CD14-positive monocyte (primary cell): ENCODE measurements at regions not wholly inside any gene's neighbourhood (a gene's known extent, or its start where the extent isn't known, plus 50 kb on each side); places are given as distances from the start of the nearest gene placed in this dataset.

ENCODE experiments used
- DNase-seq, 3 donors: peaks; one replicate each; pipeline ENCODE4 v3.0.0-alpha.2; 2011 to 2022
- H2AFZ ChIP-seq: 2 replicates; pipeline ENCODE4 v1.6.0; 2012; ENCODE audit warnings: mild to moderate bottlenecking, low read depth, low read length, inconsistent platforms; ENCODE audit not compliant: insufficient read depth, poor library complexity, severe bottlenecking
- H3K27ac ChIP-seq, 2 donors: 1 replicate in 1 of 2; 2 replicates in 1 of 2; pipeline ENCODE4 v1.5.1; 2012 to 2013; ENCODE audit warnings: low read length in 2 of 2, control low read depth in 1 of 2, inconsistent platforms in 1 of 2, low read depth in 1 of 2, mild to moderate bottlenecking in 1 of 2
- H3K27me3 ChIP-seq, 2 donors: one replicate each; pipeline versions ENCODE4 v1.6.0 to v1.6.1; 2011 to 2013; ENCODE audit warnings: low read length in 2 of 2; ENCODE audit not compliant: control insufficient read depth in 2 of 2, insufficient read depth in 2 of 2
- H3K36me3 ChIP-seq, 2 donors: replicated peaks in 1 of 2; 1 replicate in 1 of 2; 2 replicates in 1 of 2; pipeline versions ENCODE4 v1.5.1 to v1.6.1; 2012 to 2013; ENCODE audit warnings: low read length in 2 of 2, control low read depth in 1 of 2, inconsistent platforms in 1 of 2, mild to moderate bottlenecking in 1 of 2; ENCODE audit not compliant: insufficient read depth in 2 of 2, control insufficient read depth in 1 of 2
- H3K4me1 ChIP-seq, 2 donors: 1 replicate in 1 of 2; 2 replicates in 1 of 2; pipeline versions ENCODE4 v1.5.1 to v1.6.1; 2012 to 2013; ENCODE audit warnings: low read length in 2 of 2, control low read depth in 1 of 2, inconsistent platforms in 1 of 2, mild to moderate bottlenecking in 1 of 2, moderate library complexity in 1 of 2; ENCODE audit not compliant: insufficient read depth in 2 of 2, control insufficient read depth in 1 of 2
- H3K4me2 ChIP-seq: replicated peaks from 2 replicates; pipeline ENCODE3; 2012; ENCODE audit warnings: low read length, moderate library complexity, mild to moderate bottlenecking; ENCODE audit not compliant: poor library complexity, severe bottlenecking; ENCODE audit errors: extremely low read depth
- H3K4me3 ChIP-seq, 3 experiments: fragments of 200-600 bp in 1 of 3; sonication (generic) in 1 of 3; replicated peaks in 1 of 3; 1 replicate in 2 of 3; 2 replicates in 1 of 3; pipeline ENCODE4 v1.5.1; 2011 to 2013; ENCODE audit warnings: low read length in 3 of 3, mild to moderate bottlenecking in 3 of 3, control low read depth in 2 of 3, low read depth in 2 of 3, inconsistent platforms in 1 of 3, moderate library complexity in 1 of 3
- H3K79me2 ChIP-seq: 2 replicates; pipeline ENCODE4 v1.6.0; 2012; ENCODE audit warnings: mild to moderate bottlenecking, control low read depth, inconsistent platforms, low read length, moderate library complexity; ENCODE audit not compliant: insufficient read depth
- H3K9ac ChIP-seq: 2 replicates; pipeline ENCODE4 v1.6.0; 2017; ENCODE audit warnings: low read length, mild to moderate bottlenecking; ENCODE audit not compliant: insufficient read depth, poor library complexity, severe bottlenecking
- H3K9me3 ChIP-seq, 2 donors: replicated peaks in 1 of 2; 1 replicate in 1 of 2; 2 replicates in 1 of 2; pipeline versions ENCODE4 v1.5.1 to v1.6.1; 2012 to 2013; ENCODE audit warnings: low read length in 2 of 2, control low read depth in 1 of 2; ENCODE audit not compliant: control insufficient read depth in 1 of 2, insufficient read depth in 1 of 2
- H4K20me1 ChIP-seq: 2 replicates; pipeline ENCODE4 v1.6.0; 2012; ENCODE audit warnings: mild to moderate bottlenecking, low read length, control low read depth, moderate library complexity; ENCODE audit not compliant: insufficient read depth
- H3K27ac Mint-ChIP-seq, 7 donors: one replicate each; pipeline ENCODE4 v1.8.0; 2020; ENCODE audit warnings: mild to moderate bottlenecking in 7 of 7, mixed read lengths in 7 of 7, moderate library complexity in 6 of 7, inconsistent platforms in 2 of 7
- H3K27me3 Mint-ChIP-seq, 3 donors: one replicate each; pipeline ENCODE4 v1.8.0; 2021 to 2022; ENCODE audit warnings: low read depth in 3 of 3, mild to moderate bottlenecking in 3 of 3, mixed read lengths in 3 of 3, moderate library complexity in 3 of 3, inconsistent platforms in 1 of 3
- H3K36me3 Mint-ChIP-seq, 2 donors: one replicate each; pipeline ENCODE4 v1.8.0; 2020; ENCODE audit warnings: mixed read lengths in 2 of 2, inconsistent platforms in 1 of 2, mild to moderate bottlenecking in 1 of 2
- H3K4me1 Mint-ChIP-seq: one replicate; pipeline ENCODE4 v1.8.0; 2020; ENCODE audit warnings: mild to moderate bottlenecking, mixed read lengths
- H3K4me3 Mint-ChIP-seq, 2 donors: one replicate each; pipeline ENCODE4 v1.8.0; 2020; ENCODE audit warnings: mild to moderate bottlenecking in 2 of 2, mixed read lengths in 2 of 2, moderate library complexity in 1 of 2
- H3K9me3 Mint-ChIP-seq, 7 donors: one replicate each; pipeline ENCODE4 v1.8.0; 2020 to 2022; ENCODE audit warnings: mixed read lengths in 7 of 7, mild to moderate bottlenecking in 6 of 7, moderate library complexity in 6 of 7, inconsistent platforms in 2 of 7
- CTCF ChIP-seq: fragments of 200-600 bp; IDR thresholded peaks from one replicate; pipeline ENCODE4 v1.8.0; 2022; ENCODE audit warnings: antibody characterized with exemption, mild to moderate bottlenecking
- WGBS: methylation state at CpG from one replicate; pipeline ENCODE4 v1.1.5; 2013; ENCODE audit warnings: missing lambda C conversion rate; ENCODE audit not compliant: insufficient coverage; 5-methylcytosine and 5-hydroxymethylcytosine counted together
- intact Hi-C, 2 donors: fragments of 100-400 bp; cut with micrococcal nuclease; formaldehyde crosslinking; loops; one replicate each; pipeline versions ENCODE4 v1.15.0 to v1.15.1; 2023

DNA sequence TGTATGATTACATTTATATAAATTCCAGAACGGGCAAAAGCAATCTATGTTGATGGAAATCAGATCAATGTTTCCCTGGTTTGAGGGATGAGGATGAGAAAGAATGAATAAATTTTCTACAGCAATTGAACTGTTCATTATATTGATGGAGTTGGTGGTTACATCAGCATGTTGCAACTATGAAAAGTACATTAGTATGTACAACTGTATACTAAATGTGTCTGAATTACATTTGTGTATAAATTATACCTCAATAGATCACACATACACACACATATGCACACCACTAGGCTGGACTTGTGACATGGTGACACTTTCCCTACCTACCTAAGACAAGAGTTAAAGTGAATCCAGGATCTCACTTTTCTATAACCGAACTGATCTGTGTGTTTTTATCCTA lies 608.0 kb downstream of the CDH11 start:
- no CpG with 5 or more reads among the region's 2 CpGs for WGBS
- TF ChIP-seq CTCF = no peak
- Histone ChIP-seq H4K20me1 (no peaks in the 10 kb centered on the region), H3K27me3 (no peaks in the 10 kb centered on the region), H3K79me2 (no peaks in the 10 kb centered on the region), H3K4me3 (no peak overlapping the region), H3K27ac (no peak overlapping the region), H2AFZ (no peak overlapping the region), H3K36me3 (no peaks in the 10 kb centered on the region), H3K4me2 (no peak overlapping the region), H3K4me1 (no peaks in the 10 kb centered on the region), H3K9me3 (peaks cover 0 to 10% of the 10 kb centered on the region in 2 donors), H3K9ac (no peak overlapping the region)
- Mint-ChIP-seq H3K4me1 (no peaks in the 10 kb centered on the region), H3K36me3 (no peaks in the 10 kb centered on the region), H3K4me3 (no peak overlapping the region), H3K27me3 (peaks cover 0 to 2% (median 0%) of the 10 kb centered on the region in 3 donors), H3K27ac (no peak overlapping the region), H3K9me3 (peaks cover 0 to 7% (median 2%) of the 10 kb centered on the region in 7 donors)
- intact Hi-C loops = no loop called here
- no peak for DNase-seq

DNA sequence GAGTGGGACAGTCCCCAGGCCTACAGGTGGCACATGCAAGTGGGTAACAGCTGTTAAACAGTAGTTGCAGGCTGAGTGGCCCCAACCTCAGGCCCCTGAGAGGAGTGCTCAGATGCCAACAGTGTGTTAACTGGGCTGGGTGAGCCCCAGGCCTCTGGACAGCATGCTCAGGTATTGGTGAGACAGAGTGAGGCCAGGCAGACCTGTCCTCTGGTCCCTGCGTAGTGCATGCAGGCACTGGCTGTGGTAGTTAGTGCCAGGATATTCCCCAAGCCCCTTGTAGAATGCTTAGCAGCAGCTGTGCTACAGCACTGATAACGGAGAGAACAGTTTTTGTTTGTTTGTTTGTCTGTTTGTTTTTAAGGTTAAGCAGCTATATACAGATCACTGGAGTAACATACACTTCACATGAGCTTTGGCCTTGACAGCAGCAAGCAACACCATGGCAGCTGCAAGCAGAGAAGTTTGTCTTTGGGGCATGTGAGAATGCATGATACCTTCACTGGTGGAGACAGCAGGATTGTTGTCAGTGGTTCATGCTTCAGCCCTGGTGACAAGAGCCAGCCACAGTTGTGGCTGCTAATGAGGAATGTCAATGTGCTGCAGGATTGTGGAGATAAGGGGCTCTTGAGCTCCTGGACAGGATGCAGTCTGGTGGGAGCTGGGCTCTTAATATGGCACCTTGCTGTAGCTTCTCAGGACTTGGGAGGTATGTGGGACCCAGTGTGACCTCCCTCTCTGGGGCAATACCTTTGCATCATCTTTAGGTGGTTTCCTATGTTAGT lies 614.4 kb downstream of the CDH11 start:
- Histone ChIP-seq H3K9me3 (peaks cover 0 to 10% of the 10 kb centered on the region in 2 donors), H3K79me2 (no peaks in the 10 kb centered on the region), H3K27me3 (no peaks in the 10 kb centered on the region), H3K9ac (no peak overlapping the region), H2AFZ (no peak overlapping the region), H3K36me3 (no peaks in the 10 kb centered on the region), H3K4me3 (no peak overlapping the region), H3K27ac (no peak overlapping the region), H3K4me1 (no peaks in the 10 kb centered on the region), H3K4me2 (no peak overlapping the region), H4K20me1 (no peaks in the 10 kb centered on the region)
- H3K4me1 Mint-ChIP-seq = no peaks in the 10 kb centered on the region
- H3K27ac Mint-ChIP-seq = no peak overlapping the region
- H3K9me3 Mint-ChIP-seq = peaks cover 0 to 5% (median 0%) of the 10 kb centered on the region in 7 donors
- H3K36me3 Mint-ChIP-seq = no peaks in the 10 kb centered on the region
- intact Hi-C loops = no loop called here
- no peak for TF ChIP-seq CTCF
- 91% methylated on average over 1 of the region's 2 CpGs for WGBS
- H3K4me3 Mint-ChIP-seq = no peak overlapping the region
- peaks cover 0 to 2% (median 0%) of the 10 kb centered on the region in 3 donors for H3K27me3 Mint-ChIP-seq
- DNase-seq = no peak
